HepG2 (cell line): ENCODE measurements at regions not wholly inside any gene's neighbourhood (a gene's known extent, or its start where the extent isn't known, plus 50 kb on each side); places are given as distances from the start of the nearest gene placed in this dataset.
"Not testable (repeated sequence)": the region's sequence is repeated elsewhere in the genome, so short reads cannot be mapped to it uniquely, and the experiment has no call there.

ENCODE experiments used
- ATAC-seq: fragments of 200-7000 bp; cut with Tn5 transposase; 3 replicates; pipeline ENCODE4 v1.9.1; 2020; ENCODE audit warnings: mild to moderate bottlenecking, moderate library complexity
- BruUV-seq: library from RNA; stranded (reverse); fragments of 400-500 nt; replicated peaks from 2 replicates; lab custom pipeline; 2021; lab: Mats Ljungman, UMichigan
- CTCF ChIA-PET: fragments of 300-600 bp; formaldehyde crosslinking; extraction: SDS; loops from one replicate; lab custom pipeline; 2021; ENCODE audit warnings: low total read pairs, inconsistent platforms, low intra/inter-chr PET ratio; lab: Yijun Ruan, JAX
- POLR2A ChIA-PET: fragments of 350-600 bp; sonication (Branson Sonifier 250); formaldehyde crosslinking; loops from one replicate; lab custom pipeline; 2020; ENCODE audit warnings: antibody characterized with exemption, inconsistent platforms; lab: Yijun Ruan, JAX
- DNase-seq: peaks from one replicate; pipeline ENCODE4 v3.0.0-alpha.2; 2015; ENCODE audit warnings: low spot score
- FAIRE-seq: peaks from 3 replicates; lab custom pipeline; 2011; peaks lifted over from hg19 to GRCh38; lab: Jason Lieb, UNC
- H2AFZ ChIP-seq: one replicate; pipeline ENCODE4 v1.6.1; 2011; ENCODE audit warnings: low read length, inconsistent platforms
- H3K27ac ChIP-seq: fragments of 300-600 bp; 3 replicates; pipeline ENCODE4 v1.8.0; 2011; ENCODE audit warnings: mixed run types, mild to moderate bottlenecking, mixed read lengths, low read length, inconsistent platforms; ENCODE audit not compliant: insufficient read depth; ENCODE audit errors: extremely low read length
- H3K27me3 ChIP-seq, 2 experiments: fragments of 200-600 bp in 1 of 2; 2 replicates in 1 of 2; 3 replicates in 1 of 2; pipeline versions ENCODE4 v1.6.0 to v1.8.0; 2011; ENCODE audit warnings: low read length in 2 of 2, mild to moderate bottlenecking in 2 of 2, moderate library complexity in 2 of 2, inconsistent platforms in 1 of 2; ENCODE audit not compliant: insufficient read depth in 2 of 2, control insufficient read depth in 1 of 2
- H3K36me3 ChIP-seq, 2 experiments: fragments of 200-600 bp in 1 of 2; replicated peaks in 1 of 2; 2 replicates in 1 of 2; 3 replicates in 1 of 2; pipeline versions ENCODE4 v1.5.1 to v1.8.0; 2011; ENCODE audit warnings: low read length in 2 of 2, inconsistent platforms in 1 of 2; ENCODE audit not compliant: insufficient read depth in 2 of 2, control insufficient read depth in 1 of 2
- H3K4me1 ChIP-seq: 2 replicates; pipeline ENCODE4 v1.5.1; 2012; ENCODE audit warnings: low read length, inconsistent platforms; ENCODE audit not compliant: insufficient read depth
- H3K4me2 ChIP-seq: 2 replicates; pipeline ENCODE4 v1.6.0; 2011; ENCODE audit warnings: low read depth, low read length, inconsistent platforms
- H3K4me3 ChIP-seq, 3 experiments: fragments of 200-600 bp in 1 of 3; sonication (generic), shearing (Covaris generic) in 1 of 3; replicated peaks in 1 of 3; 2 replicates each; pipeline ENCODE4 v1.5.1; 2011 to 2016; ENCODE audit warnings: low read length in 3 of 3, inconsistent platforms in 2 of 3, low read depth in 2 of 3, mild to moderate bottlenecking in 2 of 3, control low read depth in 1 of 3, mixed read lengths in 1 of 3; ENCODE audit not compliant: insufficient read depth in 1 of 3
- H3K79me2 ChIP-seq: one replicate; pipeline ENCODE4 v1.6.1; 2011; ENCODE audit warnings: low read length, inconsistent platforms; ENCODE audit not compliant: insufficient read depth
- H3K9ac ChIP-seq: 2 replicates; pipeline ENCODE4 v1.6.0; 2011; ENCODE audit warnings: mild to moderate bottlenecking, low read depth, low read length, inconsistent platforms; ENCODE audit not compliant: insufficient read depth
- H3K9me3 ChIP-seq: 2 replicates; pipeline ENCODE4 v1.5.1; 2012; ENCODE audit warnings: mild to moderate bottlenecking, low read length
- H4K20me1 ChIP-seq: 2 replicates; pipeline ENCODE4 v1.6.0; 2011; ENCODE audit warnings: inconsistent platforms, mild to moderate bottlenecking, low read length, moderate library complexity; ENCODE audit not compliant: insufficient read depth
- CCDC6 ChIP-seq: sonication (generic); formaldehyde crosslinking; IDR thresholded peaks from 2 replicates; pipeline ENCODE4 v1.8.1; 2022; ENCODE audit warnings: mild to moderate bottlenecking, missing genetic modification reagents, moderate library complexity
- FOXP1 ChIP-seq, 2 experiments: fragments of 450-650 bp in 1 of 2; IDR thresholded peaks; 2 replicates each; pipeline ENCODE4 v1.6.1; 2017 to 2018; ENCODE audit warnings: antibody characterized with exemption in 1 of 2
- JUN ChIP-seq: sonication (generic); formaldehyde crosslinking; IDR thresholded peaks from 2 replicates; pipeline ENCODE4 v1.4.0; 2020; ENCODE audit warnings: mild to moderate bottlenecking, missing genetic modification reagents
- NFKBIZ ChIP-seq: IDR thresholded peaks from 2 replicates; pipeline ENCODE4 v1.6.1; 2018; ENCODE audit warnings: missing genetic modification reagents, missing compliant biosample characterization
- RAD21 ChIP-seq: fragments of 450-650 bp; formaldehyde crosslinking; IDR thresholded peaks from 2 replicates; pipeline ENCODE4 v1.5.0; 2020; ENCODE audit warnings: mild to moderate bottlenecking
- ZNF230 ChIP-seq: sonication (generic); formaldehyde crosslinking; IDR thresholded peaks from 2 replicates; pipeline ENCODE4 v1.4.0; 2020; ENCODE audit warnings: mild to moderate bottlenecking, missing genetic modification reagents
- ZNF33A ChIP-seq: sonication (generic); formaldehyde crosslinking; IDR thresholded peaks from 2 replicates; pipeline ENCODE4 v1.5.1; 2020; ENCODE audit warnings: missing genetic modification reagents, mild to moderate bottlenecking, moderate library complexity, borderline replicate concordance
- ZNF549 ChIP-seq: sonication (generic); formaldehyde crosslinking; IDR thresholded peaks from 2 replicates; pipeline ENCODE4 v1.5.0; 2020; ENCODE audit warnings: missing genetic modification reagents
- ZNF614 ChIP-seq: IDR thresholded peaks from 2 replicates; pipeline ENCODE4 v1.6.1; 2018; ENCODE audit warnings: missing biosample characterization, missing genetic modification reagents, inconsistent platforms, borderline replicate concordance
- ZNF672 ChIP-seq: sonication (generic); formaldehyde crosslinking; IDR thresholded peaks from 2 replicates; pipeline ENCODE4 v1.8.1; 2022; ENCODE audit warnings: missing genetic modification reagents
- WGBS: methylation state at CpG from one replicate; pipeline ENCODE4 v1.1.6; 2017; ENCODE audit warnings: low lambda C conversion rate; 5-methylcytosine and 5-hydroxymethylcytosine counted together
- in situ Hi-C: cut with HindIII; loops from 2 replicates; pipeline ENCODE4 v1.10.0; 2017; ENCODE audit warnings: low pct_unique_long_range_greater_than_20kb; ENCODE audit not compliant: extremely low pct_ligation_motif_present
- intact Hi-C: fragments of 100-400 bp; cut with micrococcal nuclease; formaldehyde crosslinking; loops from one replicate; pipeline ENCODE4 v1.10.0; 2022; ENCODE audit not compliant: unreplicated experiment
- TF ChIP-seq, protein P1 (sequence below): sonication (generic); formaldehyde crosslinking; IDR thresholded peaks from 2 replicates; pipeline ENCODE4 v1.4.0; 2020; ENCODE audit warnings: missing genetic modification reagents
- TF ChIP-seq, protein P2 (sequence below): sonication (generic); formaldehyde crosslinking; IDR thresholded peaks from 2 replicates; pipeline ENCODE4 v1.5.1; 2020; ENCODE audit warnings: mild to moderate bottlenecking, missing genetic modification reagents, borderline replicate concordance

DNA sequence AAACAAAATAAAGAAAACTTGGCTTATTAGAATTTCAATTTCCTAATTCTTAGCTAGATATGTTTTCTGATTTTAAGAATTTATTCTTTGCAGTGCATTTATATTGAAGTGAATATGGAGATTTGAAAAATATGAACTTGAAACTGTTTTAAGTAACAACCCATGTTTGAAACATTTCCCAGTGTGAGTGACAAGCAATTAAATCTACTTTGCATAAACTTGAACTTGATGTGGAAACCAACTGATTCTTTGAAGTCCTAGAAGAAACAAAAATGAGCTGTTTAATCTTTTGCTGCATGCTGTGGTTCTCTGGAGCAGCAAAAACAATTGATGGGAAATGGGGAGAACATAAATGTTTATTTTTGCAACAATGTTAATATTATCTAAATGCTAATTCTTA lies 430.2 kb downstream of the ARL4A start:
- H3K79me2 ChIP-seq = no peaks in the 10 kb centered on the region
- no peaks in the 10 kb centered on the region for H3K36me3 ChIP-seq
- H3K4me3 ChIP-seq = no peak overlapping the region
- no peak for DNase-seq
- intact Hi-C loops = loop anchor here (1.0 to 10.0 kb wide), 6 partner anchors 101 to 593 kb away; partner anchors contain the start of gene ARL4A
- H3K9me3 ChIP-seq = no peaks in the 10 kb centered on the region
- H3K27me3 ChIP-seq = no peaks in the 10 kb centered on the region
- no peak for FAIRE-seq
- CTCF ChIA-PET = interaction anchor here (1.9 kb wide), 1 partner anchor 479 kb away, joined by 7 read pairs; no protein-coding TSS in a partner anchor
- no peaks in the 10 kb centered on the region for H4K20me1 ChIP-seq
- no peak overlapping the region for H3K27ac ChIP-seq
- in situ Hi-C loops = loop anchor here (25.0 kb wide), 1 partner anchor 430 kb away; the partner anchor contains the start of gene ARL4A
- peaks cover 10% of the 10 kb centered on the region; the same call in 1 of the 2 replicates for H3K4me1 ChIP-seq
- no peak for TF ChIP-seq ZNF549 (CRISPR knock-in tag)
- TF ChIP-seq JUN (CRISPR knock-in tag) = no peak
- TF ChIP-seq ZNF230 (CRISPR knock-in tag) = no peak
- TF ChIP-seq FOXP1 (IDR thresholded peaks at IDR 0.05) = no peak
- TF ChIP-seq FOXP1 (CRISPR knock-in tag; IDR thresholded peaks at IDR 0.05) = no peak
- no peak for TF ChIP-seq ZNF672 (CRISPR knock-in tag)
- TF ChIP-seq CCDC6 (CRISPR knock-in tag) = no peak
- TF ChIP-seq, protein P1, sequence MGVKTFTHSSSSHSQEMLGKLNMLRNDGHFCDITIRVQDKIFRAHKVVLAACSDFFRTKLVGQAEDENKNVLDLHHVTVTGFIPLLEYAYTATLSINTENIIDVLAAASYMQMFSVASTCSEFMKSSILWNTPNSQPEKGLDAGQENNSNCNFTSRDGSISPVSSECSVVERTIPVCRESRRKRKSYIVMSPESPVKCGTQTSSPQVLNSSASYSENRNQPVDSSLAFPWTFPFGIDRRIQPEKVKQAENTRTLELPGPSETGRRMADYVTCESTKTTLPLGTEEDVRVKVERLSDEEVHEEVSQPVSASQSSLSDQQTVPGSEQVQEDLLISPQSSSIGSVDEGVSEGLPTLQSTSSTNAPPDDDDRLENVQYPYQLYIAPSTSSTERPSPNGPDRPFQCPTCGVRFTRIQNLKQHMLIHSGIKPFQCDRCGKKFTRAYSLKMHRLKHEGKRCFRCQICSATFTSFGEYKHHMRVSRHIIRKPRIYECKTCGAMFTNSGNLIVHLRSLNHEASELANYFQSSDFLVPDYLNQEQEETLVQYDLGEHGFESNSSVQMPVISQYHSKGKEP (CRISPR knock-in tag) = no peak
- no peak for TF ChIP-seq ZNF33A
- TF ChIP-seq, protein P2, sequence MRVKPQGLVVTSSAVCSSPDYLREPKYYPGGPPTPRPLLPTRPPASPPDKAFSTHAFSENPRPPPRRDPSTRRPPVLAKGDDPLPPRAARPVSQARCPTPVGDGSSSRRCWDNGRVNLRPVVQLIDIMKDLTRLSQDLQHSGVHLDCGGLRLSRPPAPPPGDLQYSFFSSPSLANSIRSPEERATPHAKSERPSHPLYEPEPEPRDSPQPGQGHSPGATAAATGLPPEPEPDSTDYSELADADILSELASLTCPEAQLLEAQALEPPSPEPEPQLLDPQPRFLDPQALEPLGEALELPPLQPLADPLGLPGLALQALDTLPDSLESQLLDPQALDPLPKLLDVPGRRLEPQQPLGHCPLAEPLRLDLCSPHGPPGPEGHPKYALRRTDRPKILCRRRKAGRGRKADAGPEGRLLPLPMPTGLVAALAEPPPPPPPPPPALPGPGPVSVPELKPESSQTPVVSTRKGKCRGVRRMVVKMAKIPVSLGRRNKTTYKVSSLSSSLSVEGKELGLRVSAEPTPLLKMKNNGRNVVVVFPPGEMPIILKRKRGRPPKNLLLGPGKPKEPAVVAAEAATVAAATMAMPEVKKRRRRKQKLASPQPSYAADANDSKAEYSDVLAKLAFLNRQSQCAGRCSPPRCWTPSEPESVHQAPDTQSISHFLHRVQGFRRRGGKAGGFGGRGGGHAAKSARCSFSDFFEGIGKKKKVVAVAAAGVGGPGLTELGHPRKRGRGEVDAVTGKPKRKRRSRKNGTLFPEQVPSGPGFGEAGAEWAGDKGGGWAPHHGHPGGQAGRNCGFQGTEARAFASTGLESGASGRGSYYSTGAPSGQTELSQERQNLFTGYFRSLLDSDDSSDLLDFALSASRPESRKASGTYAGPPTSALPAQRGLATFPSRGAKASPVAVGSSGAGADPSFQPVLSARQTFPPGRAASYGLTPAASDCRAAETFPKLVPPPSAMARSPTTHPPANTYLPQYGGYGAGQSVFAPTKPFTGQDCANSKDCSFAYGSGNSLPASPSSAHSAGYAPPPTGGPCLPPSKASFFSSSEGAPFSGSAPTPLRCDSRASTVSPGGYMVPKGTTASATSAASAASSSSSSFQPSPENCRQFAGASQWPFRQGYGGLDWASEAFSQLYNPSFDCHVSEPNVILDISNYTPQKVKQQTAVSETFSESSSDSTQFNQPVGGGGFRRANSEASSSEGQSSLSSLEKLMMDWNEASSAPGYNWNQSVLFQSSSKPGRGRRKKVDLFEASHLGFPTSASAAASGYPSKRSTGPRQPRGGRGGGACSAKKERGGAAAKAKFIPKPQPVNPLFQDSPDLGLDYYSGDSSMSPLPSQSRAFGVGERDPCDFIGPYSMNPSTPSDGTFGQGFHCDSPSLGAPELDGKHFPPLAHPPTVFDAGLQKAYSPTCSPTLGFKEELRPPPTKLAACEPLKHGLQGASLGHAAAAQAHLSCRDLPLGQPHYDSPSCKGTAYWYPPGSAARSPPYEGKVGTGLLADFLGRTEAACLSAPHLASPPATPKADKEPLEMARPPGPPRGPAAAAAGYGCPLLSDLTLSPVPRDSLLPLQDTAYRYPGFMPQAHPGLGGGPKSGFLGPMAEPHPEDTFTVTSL (CRISPR knock-in tag) = no peak
- no peak for TF ChIP-seq RAD21 (CRISPR knock-in tag)
- TF ChIP-seq ZNF614 (CRISPR knock-in tag) = no peak
- TF ChIP-seq NFKBIZ (CRISPR knock-in tag) = no peak
- no peak overlapping the region for H3K4me2 ChIP-seq
- POLR2A ChIA-PET = no interaction called here
- ATAC-seq = no peak
- no TSS peak for BruUV-seq
- no peak overlapping the region for H3K9ac ChIP-seq
- no peak overlapping the region for H2AFZ ChIP-seq

DNA sequence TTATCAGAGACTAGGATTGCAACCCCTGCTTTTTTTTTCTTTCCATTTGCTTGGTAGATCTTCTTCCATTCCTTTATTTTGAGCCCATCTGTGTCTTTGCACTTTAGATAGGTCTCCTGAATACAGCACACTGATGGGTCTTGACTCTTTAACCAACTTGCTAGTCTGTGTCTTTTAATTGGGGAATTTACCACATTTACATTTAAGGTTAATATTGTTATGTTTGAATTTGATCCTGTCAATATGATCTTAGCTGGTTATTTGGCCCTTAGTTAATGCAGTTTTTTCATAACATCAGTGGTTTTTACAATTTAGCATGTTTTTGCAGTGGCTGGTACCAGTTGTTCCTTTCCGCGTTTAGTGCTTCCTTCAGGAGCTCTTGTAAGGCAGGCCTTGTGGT lies 437.2 kb downstream of the ARL4A start:
- H4K20me1 ChIP-seq, H3K27ac ChIP-seq, H3K4me2 ChIP-seq, H3K27me3 ChIP-seq, POLR2A ChIA-PET, DNase-seq, H3K9me3 ChIP-seq, H3K4me3 ChIP-seq, H3K9ac ChIP-seq, H3K79me2 ChIP-seq, ATAC-seq, BruUV-seq, FAIRE-seq, CTCF ChIA-PET, H2AFZ ChIP-seq, intact Hi-C loops, H3K36me3 ChIP-seq: not testable (repeated sequence)
- in situ Hi-C loops = loop anchor here (25.0 kb wide), 1 partner anchor 437 kb away; the partner anchor contains the start of gene ARL4A
- WGBS = 97% methylated on average over 2 of the region's 2 CpGs
- H3K4me1 ChIP-seq = peaks cover 10% of the 10 kb centered on the region
